ENCODE measurements at regions not wholly inside any gene's neighbourhood (a gene's known extent, or its start where the extent isn't known, plus 50 kb on each side); places are given as distances from the start of the nearest gene placed in this dataset.

GRCh38 chr1:29576510-29576909 is 340.2 kb downstream of the PTPRU start (continued):
- TF ChIP-seq BRCA1 (IDR thresholded peaks at IDR 0.05; ENCODE audit: low read depth, low read length), result no peak
- TF ChIP-seq MXI1 (IDR thresholded peaks at IDR 0.05; ENCODE audit: low read depth, low read length), result no peak
- TF ChIP-seq ATF7 (IDR thresholded peaks at IDR 0.05; ENCODE audit: low read depth), result no peak
- TF ChIP-seq NR2F1 (conservative IDR thresholded peaks at IDR 0.05), result no peak

GRCh38 chr1:29575826-29576225 is 339.5 kb downstream of the PTPRU start:
- intact Hi-C loops (cut with micrococcal nuclease; ENCODE audit: unreplicated experiment) (loop anchor here (2.0 kb wide), 1 partner anchor 35 kb away; no protein-coding TSS in a partner anchor), in situ Hi-C loops (cut with MboI) (no loop called here)
- H3K9me3 ChIP-seq (replicated peaks; ENCODE audit: control insufficient read depth, insufficient read depth, low read length), result no peaks in the 10 kb centered on the region
- no peaks in the 10 kb centered on the region for H3K36me3 ChIP-seq (ENCODE audit: control insufficient read depth in 2 of 2, insufficient read depth in 2 of 2, low read length in 1 of 2)
- FAIRE-seq (no peak), ATAC-seq (no peak), DNase-seq (ENCODE audit: low read depth, low spot score) (no peak)
- SMC1A ChIA-PET (ENCODE audit: uncharacterized antibody, unreplicated experiment), result no interaction called here
- no peak overlapping the region for H3K4me2 ChIP-seq (ENCODE audit: control insufficient read depth, insufficient read depth)
- RAD21 ChIA-PET (ENCODE audit: unreplicated experiment), result no interaction called here
- TF ChIP-seq RAD21 (IDR thresholded peaks at IDR 0.05; ENCODE audit: insufficient read depth, low read depth, low read length) (no peak), RCOR1 (conservative IDR thresholded peaks at IDR 0.05; ENCODE audit: low read depth, low read length) (no peak), RB1 (IDR thresholded peaks at IDR 0.05; ENCODE audit: borderline replicate concordance) (no peak), MXI1 (IDR thresholded peaks at IDR 0.05; ENCODE audit: low read depth, low read length) (no peak), TAF1 (IDR thresholded peaks at IDR 0.05; ENCODE audit: borderline replicate concordance, low read depth, low read length) (no peak), IKZF2 (IDR thresholded peaks at IDR 0.05) (no peak)
- POLR2A ChIA-PET, result no interaction called here
- CTCF ChIA-PET, result no interaction called here
- no peaks in the 10 kb centered on the region for H3K79me2 ChIP-seq (ENCODE audit: control insufficient read depth, insufficient read depth, low read length)
- H3K4me1 ChIP-seq (ENCODE audit: control insufficient read depth, insufficient read depth, low read length), result no peaks in the 10 kb centered on the region
- no peak overlapping the region for H3K27ac ChIP-seq (ENCODE audit: control insufficient read depth, insufficient read depth)
- H3K9ac ChIP-seq (ENCODE audit: control insufficient read depth, insufficient read depth, low read length), result no peak overlapping the region
- no peak overlapping the region for H2AFZ ChIP-seq (ENCODE audit: control insufficient read depth, low read depth, low read length)
- no peaks in the 10 kb centered on the region for H4K20me1 ChIP-seq (ENCODE audit: control insufficient read depth, insufficient read depth)
- peaks cover 1 to 2% of the 10 kb centered on the region in 2 experiments; a peak in 3 of 4 replicates for H3K27me3 ChIP-seq (replicated peaks in 1 of 2; ENCODE audit: control insufficient read depth in 2 of 2, insufficient read depth in 2 of 2, low read length in 1 of 2)
- no peak overlapping the region for H3K4me3 ChIP-seq
- no TSS peak for BruUV-seq (replicated peaks)
